Glomerular endothelial cell (primary cell): ENCODE measurements at regions not wholly inside any gene's neighbourhood (a gene's known extent, or its start where the extent isn't known, plus 50 kb on each side); places are given as distances from the start of the nearest gene placed in this dataset.
"Not testable (repeated sequence)": the region's sequence is repeated elsewhere in the genome, so short reads cannot be mapped to it uniquely, and the experiment has no call there.

Experiments
- DNase-seq: peaks from one replicate; pipeline ENCODE4 v3.0.0-alpha.2; 2011; ENCODE audit warnings: low read depth, low spot score; ENCODE audit errors: extremely low read depth

DNA sequence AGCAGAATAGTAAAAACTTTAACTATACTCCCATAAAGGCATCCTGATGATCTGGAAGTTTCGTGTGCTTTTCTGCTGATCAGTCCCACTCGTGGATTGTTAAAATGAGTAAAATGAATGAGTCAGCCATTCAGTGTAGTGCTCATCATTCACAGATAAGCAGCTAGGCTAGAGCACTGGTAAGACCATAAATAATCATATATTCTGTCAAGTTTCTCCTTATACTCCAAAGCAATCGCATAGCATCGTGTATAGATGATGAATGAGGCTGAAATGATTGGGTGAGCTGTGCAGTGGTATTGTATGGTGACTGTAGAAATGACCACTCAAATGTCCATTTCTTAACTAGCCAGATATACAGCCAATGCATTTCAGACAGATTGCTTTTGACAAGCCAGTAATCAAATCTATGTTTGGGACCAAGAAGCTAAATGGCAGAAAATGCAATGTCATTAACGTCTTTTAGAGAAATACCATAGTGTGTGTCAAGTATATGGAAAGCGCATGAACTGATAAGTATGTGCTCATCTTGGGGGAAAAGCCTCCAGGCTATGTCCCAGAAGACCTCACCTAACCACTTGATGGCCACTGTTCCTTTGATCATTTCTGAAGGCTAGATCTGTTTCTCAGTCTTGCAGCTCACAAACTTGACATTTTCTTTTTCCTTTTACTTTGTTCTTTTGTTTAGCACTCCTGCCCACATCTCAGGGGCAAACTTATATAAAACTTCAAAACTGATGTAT, 227.2 kb upstream of the FAM3C start:
- DNase-seq: no peak

DNA sequence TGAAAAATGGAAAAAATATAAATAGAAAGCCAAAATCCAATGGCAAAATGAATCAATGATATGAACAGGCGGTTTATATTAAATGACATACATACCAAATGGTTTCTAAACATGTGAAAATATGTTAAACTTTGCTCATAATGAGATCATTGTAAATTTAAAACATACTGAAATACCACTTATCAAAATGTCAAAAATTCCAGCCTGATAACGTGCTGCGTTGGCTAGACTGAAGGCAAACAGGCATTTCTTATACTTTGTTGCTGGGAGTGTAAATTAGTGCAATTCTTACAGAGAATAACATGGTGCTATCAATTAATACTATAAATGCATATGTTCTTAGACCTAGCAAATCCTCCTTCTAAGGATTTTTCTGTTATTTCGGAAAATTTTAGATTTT, 225.8 kb upstream of the FAM3C start:
- DNase-seq: no peak

DNA sequence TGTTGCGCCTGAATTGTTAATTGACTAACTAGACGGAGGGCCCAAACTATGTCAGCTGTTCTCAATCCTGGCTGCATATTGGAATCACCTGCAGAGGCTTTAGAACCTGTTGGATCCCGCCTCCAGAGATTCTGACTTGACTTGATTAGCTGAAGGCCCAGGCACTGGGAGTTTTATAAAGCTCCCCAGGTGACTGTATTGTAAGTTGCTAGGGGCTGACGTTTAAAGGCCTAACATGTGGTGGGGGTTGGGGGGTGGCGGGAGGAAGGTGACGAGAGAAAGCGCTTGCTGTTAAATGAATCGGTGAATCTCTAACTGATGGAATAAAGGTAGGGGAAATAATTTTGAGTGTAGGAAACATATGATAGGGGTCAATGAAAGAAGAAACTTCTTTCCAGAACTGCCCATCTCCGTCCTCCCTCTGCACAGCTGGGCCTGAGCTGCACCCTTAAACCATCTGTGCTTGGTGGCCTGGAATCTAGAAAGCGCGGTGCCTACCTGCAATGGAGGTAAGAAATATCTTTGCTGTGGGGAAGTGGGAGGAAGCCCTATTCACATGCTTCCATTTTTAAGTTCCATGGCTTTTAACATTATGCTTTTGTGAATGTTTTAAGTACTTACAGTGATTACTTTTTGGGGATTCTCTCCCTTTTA, 225.0 kb upstream of the FAM3C start:
- DNase-seq: no peak

DNA sequence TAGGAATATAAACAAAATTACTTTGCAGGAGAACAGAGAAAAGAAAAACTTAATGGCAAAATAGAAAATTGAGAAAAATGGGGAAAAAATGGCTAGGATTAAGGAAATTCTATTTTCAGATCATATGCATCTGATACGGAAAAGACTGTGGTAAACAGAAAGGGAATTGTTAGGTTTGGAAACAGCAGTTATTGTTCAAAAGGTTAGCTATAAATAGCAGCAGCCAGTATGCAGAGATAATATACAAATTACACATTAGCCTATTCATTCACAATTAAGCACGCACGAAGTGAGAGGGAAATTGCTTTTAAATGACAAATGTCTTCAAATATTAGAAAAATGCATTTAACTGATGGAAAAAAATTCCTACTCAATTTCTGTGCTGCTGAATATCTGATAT, 224.1 kb upstream of the FAM3C start:
- no peak for DNase-seq

DNA sequence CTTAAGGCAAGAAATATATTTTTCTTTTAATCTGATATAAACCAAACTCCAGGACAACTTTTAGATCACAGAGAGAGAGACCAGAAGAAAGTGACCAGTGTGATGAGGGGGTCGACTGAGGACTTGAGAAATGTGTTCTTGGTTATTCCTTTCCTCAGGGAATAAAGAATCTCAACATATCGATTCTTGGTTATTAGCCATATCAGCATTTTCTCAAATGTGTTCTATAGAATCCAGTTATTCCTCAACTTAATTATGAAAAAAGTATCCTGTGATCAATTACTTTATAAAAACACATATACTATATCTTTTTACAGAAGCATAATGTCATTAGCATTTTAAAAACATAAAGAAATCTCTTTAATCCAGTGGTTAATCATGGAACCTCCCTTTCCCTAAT, 222.1 kb upstream of the FAM3C start:
- DNase-seq: no peak

DNA sequence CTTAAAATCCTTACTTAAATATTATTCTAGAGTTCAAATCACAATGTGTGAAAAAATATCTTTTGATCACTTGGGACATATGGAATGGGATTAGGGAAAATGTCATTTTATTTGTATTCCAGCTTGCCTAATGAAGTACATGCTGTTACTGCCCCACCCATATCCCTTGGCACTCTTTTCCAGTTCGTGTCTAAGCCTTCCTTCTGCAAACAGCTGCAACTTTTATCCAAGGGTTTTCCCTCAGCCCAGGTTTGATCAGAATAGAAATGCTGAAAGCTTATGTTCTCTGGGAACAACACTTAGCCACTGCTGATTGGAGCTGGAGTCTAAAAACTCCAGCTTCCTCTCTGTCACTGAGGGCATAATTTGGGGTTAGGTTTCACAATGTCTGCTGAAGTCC, 214.1 kb upstream of the FAM3C start:
- DNase-seq: no peak

DNA sequence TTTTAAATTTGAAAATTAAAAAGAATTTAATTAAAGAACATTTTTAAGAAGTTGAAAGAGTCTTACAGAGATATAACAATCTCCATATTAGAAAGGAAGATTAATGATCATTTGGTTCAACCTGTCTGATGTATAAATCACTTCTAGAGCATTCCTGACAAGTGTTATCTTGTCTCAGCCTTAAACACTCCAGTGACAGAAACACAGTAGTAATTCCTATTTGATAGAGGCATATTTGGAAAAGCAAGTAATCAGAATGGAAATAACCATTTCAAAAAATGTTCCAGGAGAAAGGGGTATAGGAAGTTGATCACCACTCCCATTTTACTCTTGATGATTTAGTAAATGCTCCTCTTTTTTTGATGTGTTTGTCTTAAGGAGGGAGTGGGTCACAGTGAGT, 213.1 kb upstream of the FAM3C start:
- no peak for DNase-seq

DNA sequence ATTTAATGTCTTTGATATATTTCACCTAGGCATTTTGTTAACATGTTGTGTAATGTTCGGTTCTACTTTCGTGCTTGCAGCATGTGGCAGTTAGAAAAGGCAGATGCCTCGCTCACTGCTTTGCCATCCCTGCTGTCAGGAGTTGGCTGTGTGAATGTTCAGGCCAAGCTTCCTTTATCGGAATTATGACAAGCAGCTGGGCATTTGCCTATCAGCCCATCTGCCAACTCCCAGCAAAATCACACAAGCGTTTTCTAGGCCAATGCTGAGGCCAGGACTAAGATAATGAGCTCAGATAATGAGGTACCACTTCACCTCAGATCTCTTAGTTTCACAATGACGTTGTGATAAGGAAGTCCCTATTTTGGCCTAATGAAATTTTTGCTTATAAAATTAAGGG, 212.7 kb upstream of the FAM3C start:
- DNase-seq: no peak

DNA sequence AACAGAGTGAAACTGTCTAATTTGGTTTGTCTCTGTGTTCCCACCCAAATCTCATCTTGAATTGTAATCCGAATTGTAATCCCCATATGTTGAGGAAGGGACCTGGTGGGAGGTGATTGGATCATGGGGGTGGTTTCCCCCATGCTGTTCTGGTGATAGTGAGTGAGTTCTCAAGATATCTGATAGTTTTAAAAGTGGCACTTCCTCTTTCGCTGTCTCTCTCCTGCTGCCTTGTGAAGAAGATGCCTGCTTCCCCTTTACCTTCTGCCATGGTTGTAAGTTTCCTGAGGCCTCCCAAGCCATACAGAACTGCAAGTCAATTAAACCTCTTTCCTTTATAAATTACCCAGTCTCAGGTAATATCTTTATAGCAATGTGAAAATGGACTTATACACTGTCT, 212.1 kb upstream of the FAM3C start:
- DNase-seq: not testable (repeated sequence)

DNA sequence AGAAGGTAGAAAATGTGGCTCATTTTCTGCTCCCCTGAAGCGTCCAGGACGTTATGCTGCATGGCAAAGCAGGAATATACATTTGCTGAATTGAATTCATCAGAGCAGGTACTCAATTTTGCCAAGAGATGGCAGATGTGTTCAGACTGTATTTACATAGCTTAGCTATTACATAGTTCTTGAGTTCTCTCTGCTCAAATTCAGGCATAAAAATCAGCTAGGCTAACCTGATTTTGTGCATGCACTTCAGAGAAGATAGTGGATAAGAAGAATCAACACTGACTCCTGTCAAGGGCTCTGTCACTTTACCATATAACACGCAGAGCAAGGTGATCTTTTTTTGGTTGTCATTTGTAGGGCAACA, 209.2 kb upstream of the FAM3C start:
- DNase-seq: no peak

DNA sequence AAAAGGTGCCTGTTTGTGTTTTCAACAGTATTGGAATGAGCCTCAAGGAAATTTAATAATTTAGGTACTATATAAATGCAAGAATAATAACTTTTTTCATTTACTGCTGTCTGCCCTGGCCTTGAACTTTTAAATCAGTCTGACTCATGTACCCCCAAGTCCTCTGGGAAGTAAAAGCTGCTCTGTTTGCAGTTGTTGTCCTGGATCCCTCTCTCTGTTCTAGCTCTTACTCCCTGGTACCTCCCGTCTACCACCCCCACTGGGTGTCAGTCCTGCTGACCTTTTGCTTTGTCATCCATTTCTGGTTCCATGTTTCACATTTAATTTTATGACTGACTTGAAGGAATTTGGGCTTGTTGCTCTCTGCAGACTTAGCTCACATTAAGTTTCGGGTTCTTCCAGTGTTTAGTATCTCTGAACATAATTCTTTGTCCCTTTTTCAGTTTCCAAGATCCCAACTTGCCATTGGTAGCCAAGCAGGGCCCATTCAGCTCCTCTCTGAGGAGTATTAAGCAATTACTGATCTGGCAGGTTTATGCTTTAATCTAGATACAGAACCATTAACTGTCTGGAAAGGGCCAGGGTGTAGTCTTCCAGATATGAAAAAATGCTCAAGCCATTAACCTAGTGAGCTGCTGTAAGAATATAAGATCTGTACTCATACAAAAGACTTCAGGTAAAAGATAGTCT, 208.7 kb upstream of the FAM3C start:
- no peak for DNase-seq

DNA sequence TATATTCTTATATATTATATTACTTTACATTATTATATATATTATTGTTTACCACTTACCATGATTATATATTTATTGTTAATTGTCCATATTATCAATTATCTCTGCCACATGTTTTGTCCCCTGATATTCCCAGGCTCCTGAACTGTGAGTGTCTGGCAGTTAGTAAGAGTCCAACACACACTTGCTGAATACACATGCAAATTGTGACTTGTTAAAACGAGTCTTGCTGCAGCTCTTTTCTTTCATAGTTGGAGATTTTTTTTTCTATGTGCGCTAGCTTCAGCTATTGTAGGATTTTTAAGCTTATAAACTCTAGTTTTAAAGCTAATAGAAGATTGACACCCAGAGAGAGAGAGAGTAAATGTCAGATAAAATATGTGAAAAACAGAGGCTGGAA, 207.8 kb upstream of the FAM3C start:
- no peak for DNase-seq

DNA sequence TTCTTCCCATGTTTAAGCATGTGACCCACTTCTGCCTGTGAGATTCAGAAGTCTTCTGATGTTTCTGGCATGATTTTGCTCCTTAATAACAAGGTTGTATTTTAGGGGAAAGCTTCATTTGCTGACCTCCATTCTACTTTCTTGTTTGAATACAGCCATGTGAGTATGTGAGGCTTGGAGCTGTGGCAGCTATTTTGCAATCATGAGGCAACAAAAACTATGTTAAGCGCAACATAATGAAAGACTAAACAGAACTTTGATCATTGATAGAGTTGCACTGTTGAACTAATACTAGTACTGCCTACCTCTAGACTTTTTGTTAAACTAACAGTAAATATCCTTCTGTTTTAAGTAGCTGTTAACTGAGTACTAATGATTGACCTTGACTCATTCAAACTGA, 203.8 kb upstream of the FAM3C start:
- DNase-seq: no peak

DNA sequence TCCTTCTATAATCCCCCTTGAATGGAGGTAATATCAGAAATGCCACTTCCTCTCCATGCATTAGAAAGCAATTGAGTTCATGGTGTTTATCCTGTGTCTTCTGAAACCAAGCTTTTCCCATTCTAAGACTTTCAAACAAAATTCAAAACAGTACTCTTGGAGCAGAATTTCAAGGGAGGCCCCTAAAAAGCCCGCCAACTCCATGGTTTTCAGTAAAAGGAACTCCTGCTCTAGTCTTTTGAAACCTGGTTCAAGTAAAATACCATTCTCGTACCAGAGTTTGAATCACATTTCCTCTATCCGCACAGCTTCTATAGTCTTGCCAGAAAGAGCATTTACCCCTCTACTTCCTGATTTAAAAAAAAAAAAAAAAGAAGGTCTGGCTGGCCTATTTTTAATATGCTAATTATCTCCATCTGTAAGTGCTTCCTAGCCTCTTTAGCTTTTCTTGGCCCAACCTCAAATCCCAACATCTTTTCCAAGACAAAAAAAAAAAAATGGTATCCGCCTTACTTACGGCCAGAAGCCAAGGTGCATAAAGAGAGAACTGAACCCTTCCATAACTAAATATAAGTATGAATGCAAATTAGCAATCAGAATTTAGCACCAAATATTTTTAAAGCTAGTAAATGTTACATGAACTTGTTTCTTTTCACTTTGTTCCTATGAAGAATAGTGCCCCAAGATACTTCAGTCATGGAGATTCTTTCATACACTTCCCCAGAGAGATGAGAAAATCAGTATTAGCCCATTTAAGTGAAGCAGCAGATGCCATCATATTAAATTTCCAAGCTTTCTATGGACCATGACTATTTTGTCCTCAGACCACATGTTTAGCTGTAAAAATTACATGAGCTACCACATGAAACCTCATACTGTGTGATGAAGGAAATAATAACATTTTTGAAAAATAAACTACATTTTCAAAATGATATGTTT, 199.9 kb upstream of the FAM3C start:
- no peak for DNase-seq

DNA sequence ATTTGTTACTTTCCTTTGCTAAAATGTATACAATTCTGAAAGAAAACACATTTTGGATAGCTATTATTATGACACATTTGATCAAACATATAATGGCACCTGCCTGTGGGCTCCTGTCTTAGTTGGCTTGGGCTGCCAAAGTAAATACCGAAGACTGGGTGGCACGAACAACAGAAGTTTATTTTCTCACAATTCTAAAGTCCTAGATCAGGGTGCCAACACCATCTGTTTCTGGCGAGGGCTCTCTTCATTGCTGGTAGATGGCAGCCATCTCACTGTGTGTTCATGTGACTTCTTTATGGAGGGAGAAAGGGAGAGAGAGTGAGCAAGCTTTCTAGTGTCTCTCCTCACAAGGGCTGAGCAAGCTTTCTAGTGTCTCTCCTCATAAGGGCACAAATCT, 195.8 kb upstream of the FAM3C start:
- no peak for DNase-seq

DNA sequence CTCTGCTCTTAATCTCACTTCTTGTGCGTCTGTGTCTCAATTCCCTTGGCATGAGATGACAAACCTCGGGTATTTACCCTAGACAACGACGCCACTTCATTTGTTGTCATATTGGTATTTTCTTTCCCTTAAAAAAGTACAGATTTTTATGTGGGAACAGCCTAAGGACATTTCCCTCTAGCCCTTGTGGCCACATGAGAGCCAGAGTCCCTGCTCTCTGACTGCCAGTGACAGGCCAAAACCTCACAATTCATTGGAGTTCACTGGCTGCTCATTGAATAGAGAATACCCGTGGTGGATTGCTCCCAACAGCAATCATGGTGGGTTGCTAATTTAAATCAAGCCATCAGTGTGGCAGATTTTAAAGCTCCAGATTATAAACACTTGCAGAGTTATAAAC, 191.3 kb upstream of the FAM3C start:
- no peak for DNase-seq

DNA sequence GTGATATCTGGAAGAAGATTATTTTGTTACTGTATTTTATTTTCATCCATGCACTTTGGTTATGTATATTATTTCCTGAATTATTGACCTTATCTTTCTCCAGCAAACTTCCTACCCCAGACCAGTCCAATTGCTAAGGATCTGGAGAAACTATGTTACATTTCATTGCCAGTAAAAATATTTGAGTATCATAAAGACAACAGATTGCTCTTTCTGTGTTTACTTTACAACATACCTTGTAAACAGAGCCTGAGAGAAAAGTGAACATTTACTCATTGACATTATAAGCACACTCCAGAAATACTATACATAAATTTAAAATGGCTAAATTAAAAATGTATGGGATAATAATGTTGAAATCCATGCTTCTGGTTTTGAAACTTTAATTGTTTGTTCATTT, 186.2 kb upstream of the FAM3C start:
- DNase-seq: no peak

DNA sequence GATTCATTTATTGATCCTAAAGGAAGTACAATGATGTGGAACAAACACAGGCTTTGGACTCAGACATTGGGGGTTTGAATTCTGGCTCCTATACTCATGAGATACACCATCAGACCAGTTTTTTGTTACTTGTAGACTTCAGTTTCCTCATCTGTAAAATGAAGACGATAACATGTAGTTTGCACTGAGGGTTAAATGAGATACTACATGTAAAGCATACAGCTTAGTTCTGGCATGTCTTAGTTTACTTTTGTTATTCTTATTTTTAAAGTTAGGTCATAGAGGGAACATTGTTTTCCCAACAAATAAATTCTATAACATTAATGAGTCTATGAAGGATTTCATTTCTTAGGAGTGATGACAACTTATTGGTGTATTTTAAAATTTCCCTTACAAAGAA, 183.5 kb upstream of the FAM3C start:
- no peak for DNase-seq

DNA sequence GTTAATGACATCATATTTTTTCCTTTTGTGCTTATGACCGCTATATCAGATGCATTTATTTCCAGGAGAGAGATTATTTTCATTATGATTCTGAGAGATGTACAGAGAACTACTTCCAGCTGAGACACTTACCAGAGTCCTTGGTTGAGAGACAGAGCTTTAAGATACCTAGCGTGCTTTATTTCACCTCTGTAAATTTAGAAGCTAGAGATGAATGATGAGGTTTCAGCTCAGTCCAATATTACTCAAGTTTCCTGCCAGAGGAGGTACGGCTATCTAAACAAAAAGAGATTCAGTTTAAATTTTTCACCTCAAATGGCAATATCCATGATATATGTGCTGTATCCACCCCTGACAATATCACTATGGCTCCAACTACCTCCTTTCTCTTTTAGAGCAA, 182.6 kb upstream of the FAM3C start:
- no peak for DNase-seq

DNA sequence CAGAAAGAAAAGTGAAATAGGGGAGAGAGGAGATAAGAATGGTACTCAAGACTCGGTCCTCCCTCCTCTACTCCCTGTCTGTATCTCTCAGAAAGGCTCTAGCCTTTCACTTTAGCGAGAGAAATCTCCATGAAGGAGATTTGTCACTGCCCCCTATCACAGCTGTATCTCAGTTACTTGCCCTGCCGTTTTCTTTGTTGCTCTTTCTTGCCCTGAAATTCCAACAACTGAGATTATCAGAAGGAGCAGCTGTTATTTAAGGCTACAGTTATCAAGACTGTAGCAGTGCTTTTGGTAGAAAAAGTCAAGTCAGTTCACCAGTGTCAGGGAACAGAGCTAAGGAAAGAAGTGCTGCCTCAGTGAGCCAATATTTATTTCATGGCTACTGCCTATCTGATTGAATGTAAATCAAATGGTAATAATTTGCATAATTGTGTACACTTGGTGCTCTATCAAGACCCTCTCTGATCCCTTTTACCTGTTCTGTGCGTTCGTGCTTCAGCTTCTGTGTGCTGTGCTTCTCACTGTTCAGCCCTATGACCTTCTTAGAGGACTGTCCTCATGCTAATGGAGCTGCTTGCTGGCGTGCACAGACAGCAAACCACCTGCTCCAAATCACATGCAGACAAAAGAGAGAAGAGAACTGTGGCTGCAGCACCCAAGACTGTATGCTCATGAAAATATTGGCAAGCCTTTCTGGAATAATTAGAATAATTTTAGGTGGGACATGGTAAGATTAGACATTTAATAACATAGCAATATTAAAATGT, 180.2 kb upstream of the FAM3C start:
- DNase-seq: no peak
